Activated T-cell treated with anti-CD3 and anti-CD28 coated beads for 48 hours (primary cell): ENCODE measurements at regions not wholly inside any gene's neighbourhood (a gene's known extent, or its start where the extent isn't known, plus 50 kb on each side); places are given as distances from the start of the nearest gene placed in this dataset.
"Not testable (repeated sequence)": the region's sequence is repeated elsewhere in the genome, so short reads cannot be mapped to it uniquely, and the experiment has no call there.

Experiments
- DNase-seq: peaks from one replicate; pipeline ENCODE4 v3.0.0-alpha.2; 2020; ENCODE audit warnings: low read depth

DNA sequence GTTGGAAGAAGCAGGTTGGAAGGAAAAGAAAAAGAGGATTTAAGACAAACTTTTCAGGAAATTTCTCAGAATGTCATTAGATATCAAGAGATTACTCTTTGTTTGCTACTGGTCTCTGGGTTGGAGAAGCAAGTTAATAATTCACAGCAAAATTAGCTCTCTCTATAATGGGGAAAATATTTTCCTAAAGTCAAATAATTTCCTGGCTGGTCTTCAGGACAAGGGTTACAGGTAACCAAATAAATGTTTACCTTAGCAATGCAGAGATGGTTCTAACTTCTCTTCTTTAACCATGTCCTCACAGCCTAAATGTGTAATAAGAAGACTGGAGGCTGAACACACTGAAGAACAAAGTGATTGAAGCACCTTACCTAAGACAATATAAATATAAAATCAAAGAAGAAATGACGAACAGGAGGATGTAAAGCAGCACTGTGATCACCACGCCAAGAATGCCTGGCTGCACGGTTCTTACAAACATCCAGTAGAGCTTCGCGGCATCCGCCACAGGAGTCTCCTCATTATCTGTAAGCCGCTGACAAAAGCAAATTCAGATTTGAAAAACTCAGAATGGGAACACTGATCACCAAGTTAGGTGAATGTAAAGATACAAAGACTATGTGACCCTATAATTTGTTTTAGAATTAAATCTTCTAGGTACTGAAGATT, 717.5 kb downstream of the TFAP2A start:
- no peak for DNase-seq

DNA sequence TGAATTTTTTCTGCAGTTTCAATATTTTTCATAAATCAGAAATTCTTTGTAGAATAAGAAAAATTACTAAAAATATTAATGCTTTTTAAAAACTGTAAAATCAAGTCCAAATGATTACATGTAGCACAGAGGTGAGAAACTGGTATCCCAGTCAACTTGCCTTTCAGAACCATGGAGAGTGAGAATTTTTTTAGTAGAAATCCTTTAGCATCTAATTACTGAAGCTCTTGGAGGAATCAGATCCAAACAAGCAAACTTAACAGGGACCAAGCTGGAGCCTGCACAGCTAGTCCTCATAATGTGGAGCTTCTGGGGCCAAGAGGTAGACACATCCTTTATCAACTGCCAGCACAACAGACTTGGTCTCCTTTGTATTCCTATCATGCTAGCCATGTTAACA, 724.5 kb downstream of the TFAP2A start:
- no peak for DNase-seq

DNA sequence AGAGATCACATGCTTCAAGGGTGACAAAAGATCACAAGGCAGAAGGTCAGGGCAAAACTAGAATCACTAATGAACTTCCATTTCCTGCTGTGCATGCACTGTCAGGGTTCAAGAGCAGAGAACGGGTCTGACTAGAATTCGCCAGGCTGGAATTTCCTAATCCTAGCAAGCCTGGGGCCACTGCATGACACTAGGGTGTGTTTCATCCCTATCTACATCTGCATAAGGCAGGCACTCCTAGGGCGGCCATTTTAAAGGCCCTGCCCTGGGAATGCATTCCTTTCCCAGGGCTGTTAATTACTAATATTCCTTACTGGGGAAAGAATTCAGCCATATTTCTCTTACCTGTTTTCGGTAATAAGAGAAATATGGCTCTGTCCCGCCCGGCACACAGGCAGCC, 734.1 kb downstream of the TFAP2A start:
- not testable (repeated sequence) for DNase-seq

DNA sequence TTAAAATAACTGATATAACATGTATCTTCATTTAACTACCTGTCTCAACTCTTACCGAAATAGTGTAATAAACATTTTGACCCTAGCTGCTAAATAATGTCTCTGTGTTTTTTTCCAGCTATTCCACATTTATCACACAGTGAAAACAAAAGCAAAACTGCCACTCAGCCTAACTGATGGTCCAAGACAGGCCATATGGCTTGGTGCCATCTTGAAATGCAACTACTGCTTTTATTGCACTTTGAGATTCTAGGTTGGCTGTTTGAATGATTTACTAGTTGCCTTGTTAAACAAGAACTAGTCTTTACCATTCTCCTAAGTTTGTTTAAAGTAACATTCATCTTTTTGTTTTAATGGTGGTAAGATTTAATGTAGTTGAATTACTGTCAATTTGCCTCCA, 739.8 kb downstream of the TFAP2A start:
- DNase-seq, result no peak

DNA sequence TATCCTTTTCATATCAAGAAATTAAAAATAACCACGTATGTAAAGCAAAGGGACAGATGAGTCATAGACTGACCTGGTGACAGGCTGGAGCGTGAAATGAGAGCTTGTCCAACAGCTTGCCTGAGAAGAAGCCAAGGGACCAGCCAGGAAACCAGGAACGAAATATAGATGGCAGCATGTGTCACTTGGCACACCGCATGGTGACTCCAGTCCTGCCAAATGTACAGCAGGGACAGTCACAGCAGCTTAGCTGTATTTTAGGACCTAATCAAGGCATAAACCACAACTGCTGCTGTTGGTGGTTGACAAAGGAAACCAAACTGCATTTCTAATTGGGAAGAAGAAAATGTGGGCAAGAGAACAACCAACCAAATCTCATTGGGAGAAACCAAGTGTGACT, 755.0 kb downstream of the TFAP2A start:
- DNase-seq, result no peak

DNA sequence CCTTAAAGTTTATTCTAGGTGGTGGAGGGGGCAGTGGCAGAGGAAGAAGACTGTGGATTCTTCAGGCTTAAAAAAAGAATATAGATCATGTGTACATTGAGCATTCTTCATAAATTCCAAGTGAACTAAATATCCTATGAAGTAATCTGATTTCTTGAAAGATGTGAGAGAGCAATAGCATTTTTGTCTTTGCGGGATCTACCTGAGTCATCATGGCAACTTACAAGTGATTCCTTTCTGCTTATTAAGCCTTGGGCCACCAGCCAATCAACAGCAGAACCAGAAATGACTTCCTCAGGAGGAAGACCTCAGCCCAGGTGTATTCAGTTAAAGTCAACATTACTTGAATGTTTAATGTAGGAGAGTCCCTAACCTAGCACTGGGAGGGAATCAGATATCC, 756.9 kb downstream of the TFAP2A start:
- DNase-seq, result no peak

DNA sequence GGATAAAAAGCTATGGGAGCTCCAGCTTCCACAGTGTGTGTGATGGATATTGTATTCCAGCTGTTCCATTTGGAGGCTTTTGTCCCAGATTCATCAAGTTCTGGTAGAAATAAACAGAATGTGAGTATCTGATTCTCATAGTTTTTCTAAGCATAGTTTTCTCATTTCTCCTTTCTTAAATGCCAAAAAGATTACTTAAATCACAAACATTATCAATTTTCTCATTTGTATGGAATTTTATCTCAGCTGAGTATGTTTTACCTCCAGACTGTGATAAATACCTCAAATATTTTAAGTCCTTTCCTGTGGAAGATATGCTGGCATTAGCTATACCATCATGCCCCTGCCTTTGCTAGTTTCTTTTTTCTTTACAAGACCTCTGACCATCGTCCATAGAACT, 767.3 kb downstream of the TFAP2A start:
- no peak for DNase-seq

DNA sequence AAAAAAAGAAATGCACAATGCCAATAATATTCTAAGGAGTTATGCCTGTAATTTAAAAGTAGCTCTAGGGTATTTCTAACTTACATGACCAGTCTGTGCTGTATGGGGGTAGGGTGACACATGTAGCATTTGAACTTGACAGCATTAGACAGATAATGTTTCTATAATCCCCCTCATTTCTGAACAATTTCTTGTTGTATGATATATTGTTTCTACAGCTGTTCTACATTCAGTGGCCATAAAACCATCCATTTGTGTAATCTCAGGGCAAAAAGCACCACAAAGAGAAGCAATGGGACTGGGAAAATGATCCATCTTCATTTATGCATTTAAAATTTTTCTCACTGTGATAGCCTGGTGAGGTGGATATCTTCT, 767.8 kb downstream of the TFAP2A start:
- DNase-seq, result no peak

DNA sequence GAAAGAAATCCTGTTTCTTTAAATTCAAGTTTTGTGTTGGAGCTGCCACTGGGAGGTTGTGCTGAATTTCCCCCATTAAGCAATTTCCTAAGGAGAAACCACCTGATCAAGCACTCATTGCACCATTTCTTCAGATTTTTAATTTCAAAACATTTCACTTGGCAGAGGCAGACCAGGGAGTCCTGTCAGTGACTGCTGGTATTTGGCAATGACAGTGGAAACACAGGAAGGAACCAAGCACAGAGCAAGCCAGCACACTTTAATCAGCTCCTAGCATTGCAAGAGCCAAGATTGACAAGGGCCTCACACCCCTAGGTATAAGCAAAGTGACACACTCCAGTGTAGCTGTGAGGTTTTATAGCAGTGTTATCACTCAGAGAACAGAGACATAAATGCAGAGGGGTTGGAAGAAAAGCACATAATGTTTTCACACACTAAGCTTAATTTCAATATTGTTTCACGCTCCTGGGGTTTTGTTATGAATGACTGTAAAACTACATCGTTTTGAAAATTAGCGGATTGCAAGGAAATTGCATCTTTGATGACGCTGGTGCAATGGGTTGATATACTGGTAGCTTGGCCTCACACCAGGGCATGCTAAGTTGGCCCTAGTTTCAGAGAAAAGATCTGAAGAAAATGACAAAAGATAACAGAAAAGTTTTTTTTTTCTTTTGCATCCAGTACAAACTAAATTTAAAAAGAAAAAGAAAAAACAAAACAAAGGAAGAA, 768.4 kb downstream of the TFAP2A start:
- DNase-seq, result no peak

DNA sequence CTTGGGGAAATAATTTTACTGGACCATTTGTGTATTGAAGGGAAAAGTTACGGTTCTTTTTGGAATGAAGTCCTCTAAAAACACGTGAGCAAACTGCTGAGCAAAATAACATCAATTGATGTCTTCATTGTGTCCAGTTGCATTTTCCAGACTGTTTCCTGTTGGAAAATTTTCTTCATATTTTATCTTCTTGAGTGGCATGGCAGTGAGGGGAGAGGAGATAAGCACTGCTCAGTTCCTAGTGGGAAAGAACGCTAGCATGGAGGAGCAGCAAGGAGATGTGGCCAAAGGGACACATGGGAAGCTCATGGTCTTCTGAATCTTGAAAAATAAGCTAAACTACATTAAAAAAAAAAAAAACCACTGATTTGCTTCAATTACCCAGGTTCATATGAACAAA, 776.0 kb downstream of the TFAP2A start:
- no peak for DNase-seq

DNA sequence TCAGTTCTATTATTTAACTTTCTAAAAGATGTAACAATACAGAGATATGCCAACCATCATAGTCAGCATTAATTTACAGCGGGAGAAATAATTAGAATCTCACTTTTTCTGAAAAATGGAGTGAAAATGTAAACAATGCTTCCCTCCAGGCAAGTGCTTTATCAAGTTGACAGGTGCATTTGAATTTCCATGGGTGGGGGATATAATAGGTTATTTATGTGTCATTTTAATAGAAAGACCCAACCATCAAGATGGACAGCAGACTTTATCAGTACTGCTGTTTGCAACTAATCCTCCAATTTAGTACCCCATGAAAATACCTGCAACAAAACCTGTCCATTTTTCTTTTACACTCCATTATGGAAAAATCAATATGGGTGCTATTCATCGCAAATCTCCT, 780.1 kb downstream of the TFAP2A start:
- DNase-seq, result no peak

DNA sequence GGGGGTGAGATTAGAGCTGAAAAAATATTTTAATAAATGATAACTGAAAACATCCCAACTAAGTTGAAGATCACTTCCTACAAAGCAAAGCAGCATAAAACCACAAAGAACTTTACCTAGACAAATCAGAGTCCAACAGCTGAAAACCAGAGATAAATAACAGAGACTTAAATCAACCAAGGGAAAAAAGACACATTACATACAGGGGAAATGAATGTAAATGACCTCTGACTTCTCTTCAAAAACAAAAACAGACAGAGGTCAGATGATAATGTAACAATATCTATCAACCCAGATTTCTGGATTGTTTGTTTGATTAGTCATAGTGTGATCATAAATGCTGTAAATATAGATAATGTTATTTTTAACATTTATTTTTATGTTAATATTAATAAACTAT, 782.8 kb downstream of the TFAP2A start:
- no peak for DNase-seq

DNA sequence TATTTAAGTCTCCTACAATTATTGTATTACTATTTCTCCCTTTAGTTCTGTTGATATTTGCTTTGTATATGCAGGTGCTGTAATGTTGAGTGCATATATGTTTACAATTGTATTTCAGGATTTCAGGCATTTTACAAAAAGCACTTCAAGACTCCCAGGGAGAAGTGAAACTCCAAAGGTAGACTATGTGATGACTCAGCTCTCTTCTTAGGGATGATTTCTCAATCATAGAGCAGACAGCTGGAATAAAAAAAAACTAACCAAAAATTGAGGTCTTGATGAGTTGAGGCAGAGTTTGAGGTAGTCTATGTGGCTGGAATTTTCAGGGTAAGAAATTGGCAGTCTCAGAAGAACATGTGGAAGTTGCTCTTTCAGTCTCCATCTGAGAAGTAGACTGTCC, 786.1 kb downstream of the TFAP2A start:
- no peak for DNase-seq

DNA sequence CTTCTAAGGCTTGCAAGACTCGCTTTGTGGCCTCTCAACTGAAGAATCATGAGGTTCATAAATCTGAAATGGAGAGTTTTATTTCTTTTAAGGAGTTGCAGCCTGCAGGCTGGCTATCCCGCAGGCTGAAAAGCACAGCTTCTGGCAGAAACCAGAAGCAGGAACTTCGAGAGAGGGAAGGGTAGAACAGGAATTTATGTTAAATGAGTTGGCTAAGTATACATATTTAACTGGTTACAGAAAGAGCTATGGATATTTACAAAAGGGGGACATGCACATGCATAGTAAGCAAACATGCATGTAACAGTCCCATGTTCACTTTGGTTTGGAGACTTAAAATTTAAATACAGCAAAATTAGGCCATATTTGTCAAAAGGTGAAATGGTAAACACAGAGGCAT, 787.0 kb downstream of the TFAP2A start:
- no peak for DNase-seq

DNA sequence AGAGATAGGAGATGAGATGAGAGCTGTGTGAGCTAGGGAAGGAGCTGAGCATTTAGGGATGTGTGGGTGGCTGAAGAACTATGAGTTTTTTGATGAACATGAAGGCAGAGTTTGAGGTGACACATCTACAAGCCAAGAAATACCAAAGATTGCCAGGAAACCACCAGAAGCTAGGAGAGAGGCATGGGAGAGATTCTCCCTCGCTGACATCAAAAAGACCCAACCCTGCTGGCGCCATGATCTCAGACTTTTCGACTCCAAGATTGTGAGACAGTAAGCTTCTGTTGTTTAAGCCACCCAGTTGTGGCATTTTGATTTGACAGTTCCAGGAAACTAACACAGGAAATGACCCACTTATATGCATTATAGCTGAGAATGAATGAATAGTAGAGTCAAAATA, 790.9 kb downstream of the TFAP2A start:
- no peak for DNase-seq

DNA sequence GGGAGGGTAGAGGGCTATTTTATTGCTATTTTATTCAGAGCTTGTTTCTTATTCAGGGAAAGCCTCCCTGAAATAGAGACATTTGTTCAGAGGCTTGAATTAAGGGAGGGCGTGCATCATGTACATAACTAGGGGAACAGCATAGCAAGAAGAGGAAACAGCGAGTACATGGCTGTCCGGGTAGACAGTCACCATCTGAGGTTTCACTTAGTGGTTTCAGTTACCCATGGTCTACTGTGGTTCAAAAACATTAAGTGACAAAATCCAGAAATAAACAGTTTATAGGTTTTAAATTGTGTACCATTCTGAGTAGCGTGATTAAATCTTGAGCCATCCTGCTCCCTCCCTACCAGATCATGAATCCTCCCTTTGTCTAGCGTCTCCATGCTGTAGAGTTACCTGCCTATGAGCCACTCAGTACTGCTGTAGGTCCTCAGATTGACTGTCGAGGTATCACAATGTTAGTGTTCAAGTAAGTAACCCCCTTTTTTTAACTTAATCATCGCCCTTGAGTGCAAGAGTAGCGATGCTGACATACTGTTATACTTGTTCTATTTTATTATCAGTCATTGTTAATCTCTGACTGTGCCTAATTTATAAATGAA, 791.5 kb downstream of the TFAP2A start:
- DNase-seq, result no peak

DNA sequence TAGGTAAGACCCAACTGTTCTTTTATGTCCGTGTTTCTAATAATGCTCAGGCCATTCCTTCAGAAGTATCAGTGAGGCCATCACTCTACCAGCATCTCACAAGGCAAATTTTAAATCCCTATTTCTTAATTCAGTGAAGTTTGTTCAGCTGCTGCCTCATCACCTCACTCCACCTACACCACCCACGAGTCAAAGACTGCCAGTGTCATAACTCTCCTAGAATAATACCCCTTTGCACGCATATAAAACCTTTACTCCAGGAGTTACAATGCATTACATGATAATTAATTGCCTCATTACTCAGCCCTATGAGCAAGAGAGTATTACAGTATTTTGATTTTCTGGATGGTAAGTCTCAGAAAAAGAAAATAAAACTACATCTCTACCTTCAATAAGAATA, 793.6 kb downstream of the TFAP2A start:
- DNase-seq, result no peak

DNA sequence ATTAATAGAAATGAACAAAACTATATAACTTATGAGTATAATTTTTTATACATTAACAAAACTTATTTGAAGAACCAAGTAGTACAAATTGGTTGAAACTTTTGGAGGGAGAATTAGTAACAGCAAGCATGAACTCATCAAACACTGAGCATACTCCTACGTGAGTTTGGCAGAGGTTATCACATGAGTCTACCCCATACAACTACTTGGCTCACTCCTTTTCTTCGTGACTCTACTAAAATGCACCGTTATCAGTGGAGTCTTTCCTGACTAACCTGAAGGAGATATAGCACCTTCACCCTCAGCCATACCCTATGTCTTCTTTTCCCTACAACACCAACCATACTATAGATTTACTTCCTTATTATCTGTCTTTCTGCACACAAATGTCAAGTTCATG, 794.2 kb downstream of the TFAP2A start:
- no peak for DNase-seq

DNA sequence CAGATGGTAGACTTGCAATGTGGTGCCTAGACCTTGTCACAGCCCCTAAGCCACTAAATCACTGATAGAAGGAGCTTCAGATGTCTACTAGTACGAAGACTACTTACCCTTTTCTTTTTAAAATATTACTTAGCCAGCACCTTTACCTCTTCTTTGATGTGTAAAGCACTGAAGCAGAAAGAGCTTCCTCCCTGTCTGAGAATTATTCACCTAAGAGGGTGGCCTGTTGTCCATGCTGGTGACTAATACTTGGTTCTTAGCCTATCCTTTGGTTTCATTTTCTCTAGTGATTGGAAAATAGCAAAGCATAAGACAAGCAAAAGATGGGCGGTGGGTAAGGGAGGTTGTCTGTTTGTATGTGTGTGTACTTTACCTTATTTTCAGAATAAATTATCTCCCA, 794.6 kb downstream of the TFAP2A start:
- DNase-seq, result no peak

DNA sequence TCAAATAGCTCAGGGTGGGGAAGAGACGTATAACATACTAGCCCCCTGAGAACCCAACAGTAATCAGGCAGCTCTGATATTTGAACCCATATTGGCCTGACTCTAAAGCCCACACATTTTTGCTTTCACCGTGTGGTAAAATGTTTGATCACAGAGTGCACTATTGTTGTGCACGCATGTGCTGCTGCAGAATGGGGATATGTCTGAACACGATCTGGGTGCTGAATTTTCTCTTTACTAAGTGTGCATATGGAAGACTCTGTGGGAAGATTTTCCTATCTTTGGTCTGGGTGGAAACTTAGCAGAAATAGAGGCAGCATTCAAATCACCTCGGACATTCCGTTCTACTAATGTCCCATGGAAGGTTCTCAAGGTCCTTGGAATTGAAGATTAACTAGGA, 800.1 kb downstream of the TFAP2A start:
- no peak for DNase-seq

DNA sequence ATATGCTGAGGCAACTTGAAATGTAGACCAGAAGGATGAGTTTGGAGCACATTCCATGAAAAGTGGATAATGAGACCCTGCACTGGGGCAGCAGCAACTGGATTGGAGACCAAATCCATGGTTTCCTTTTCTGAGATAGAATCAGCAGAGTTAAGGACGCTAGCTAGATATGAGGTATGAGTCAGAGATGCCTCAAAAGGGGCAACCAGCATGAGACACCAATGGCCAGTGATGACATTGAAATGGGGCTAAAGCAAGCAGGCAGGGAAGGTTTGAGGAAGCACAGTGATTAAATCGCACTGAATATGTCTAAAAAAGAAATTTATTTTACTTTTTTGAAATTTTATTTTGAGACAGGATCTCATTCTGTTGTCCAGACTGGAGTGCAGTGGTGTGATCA, 802.4 kb downstream of the TFAP2A start:
- no peak for DNase-seq

DNA sequence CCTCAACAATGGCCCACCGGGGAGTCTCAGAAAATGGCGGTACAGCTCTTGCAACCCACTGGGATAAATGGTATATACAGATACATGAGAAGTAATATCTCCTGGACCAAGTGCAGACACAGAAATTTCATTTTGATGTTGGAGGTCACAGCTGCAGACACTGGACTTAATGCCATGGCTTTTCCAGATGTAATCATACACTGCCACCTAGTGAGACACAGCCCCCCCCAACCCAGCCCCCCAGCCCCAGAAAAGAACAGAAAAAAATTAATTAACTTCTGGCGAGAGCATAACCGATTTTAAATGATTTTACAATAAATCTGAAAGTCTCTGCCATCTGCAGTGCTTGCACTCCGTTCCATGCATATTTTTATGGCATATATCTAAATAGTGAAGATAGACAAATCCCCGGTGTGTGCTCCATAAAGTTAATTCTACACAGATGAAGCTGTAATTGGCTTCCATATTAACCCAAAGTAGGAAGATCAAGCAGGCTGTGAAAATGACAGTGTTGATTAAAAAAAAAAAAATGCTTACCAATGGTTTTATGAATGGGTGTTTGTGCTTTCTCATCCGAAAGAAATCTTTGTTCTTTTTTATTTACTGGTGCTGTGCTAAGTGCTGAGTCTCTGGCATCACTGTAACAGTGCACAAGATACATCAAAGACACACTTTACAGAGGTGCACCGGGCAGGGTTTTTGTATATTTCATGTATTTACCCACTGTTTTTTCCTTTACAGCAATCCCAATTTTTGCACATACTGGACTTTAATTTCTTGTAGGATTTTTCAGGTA, 804.1 kb downstream of the TFAP2A start:
- DNase-seq, result no peak
